H1 (cell line): ENCODE measurements at regions not wholly inside any gene's neighbourhood (a gene's known extent, or its start where the extent isn't known, plus 50 kb on each side); places are given as distances from the start of the nearest gene placed in this dataset.

Source experiments
- CTCF ChIA-PET: fragments of 300-600 bp; sonication (Branson Sonifier 250); formaldehyde crosslinking; loops from one replicate; lab custom pipeline; 2021; ENCODE audit not compliant: partially characterized antibody; lab: Charles Lee
- POLR2A ChIA-PET: fragments of 300-600 bp; sonication (Branson Sonifier 250); formaldehyde crosslinking; loops from one replicate; lab custom pipeline; 2021; ENCODE audit warnings: inconsistent platforms; ENCODE audit not compliant: partially characterized antibody; lab: Charles Lee
- DNase-seq, 2 experiments: peaks; one replicate each; pipeline versions ENCODE4 v3.0.0 to v3.0.0-alpha.2; 2010 to 2022; ENCODE audit warnings: low spot score in 2 of 2, low read depth in 1 of 2, mixed read lengths in 1 of 2
- FAIRE-seq: peaks from 2 replicates; lab custom pipeline; 2011; peaks lifted over from hg19 to GRCh38; lab: Jason Lieb, UNC
- H2AFZ ChIP-seq: 2 replicates; pipeline ENCODE4 v1.8.1; 2012; ENCODE audit warnings: low read length, inconsistent platforms
- H2AK5ac ChIP-seq: 2 replicates; pipeline ENCODE4 v1.6.1; 2013; ENCODE audit warnings: low read depth, low read length
- H2BK120ac ChIP-seq: replicated peaks from 2 replicates; pipeline ENCODE3; 2013; ENCODE audit warnings: low read depth, low read length, inconsistent platforms
- H2BK12ac ChIP-seq: 2 replicates; pipeline ENCODE4 v1.6.1; 2013; ENCODE audit warnings: low read depth, low read length
- H2BK15ac ChIP-seq: 2 replicates; pipeline ENCODE4 v1.6.1; 2013; ENCODE audit warnings: low read length
- H2BK20ac ChIP-seq: 2 replicates; pipeline ENCODE4 v1.6.1; 2013; ENCODE audit warnings: low read length
- H2BK5ac ChIP-seq: 2 replicates; pipeline ENCODE4 v1.6.1; 2013; ENCODE audit warnings: low read depth, low read length
- H3K14ac ChIP-seq: 2 replicates; pipeline ENCODE4 v1.6.1; 2013; ENCODE audit warnings: inconsistent platforms; ENCODE audit not compliant: insufficient read length
- H3K18ac ChIP-seq: 2 replicates; pipeline ENCODE4 v1.6.1; 2013; ENCODE audit warnings: low read length; ENCODE audit errors: extremely low read depth
- H3K23ac ChIP-seq: 2 replicates; pipeline ENCODE4 v1.6.1; 2013; ENCODE audit warnings: inconsistent platforms; ENCODE audit not compliant: insufficient read length
- H3K23me2 ChIP-seq: 2 replicates; pipeline ENCODE4 v1.6.1; 2013; ENCODE audit warnings: low read depth, low read length
- H3K27ac ChIP-seq: 2 replicates; pipeline ENCODE4 v1.6.1; 2011; ENCODE audit warnings: low read depth, low read length, inconsistent platforms
- H3K27me3 ChIP-seq, 4 experiments: replicated peaks in 1 of 4; 1 replicate in 1 of 4; 2 replicates in 3 of 4; pipeline versions ENCODE4 v1.6.1 to v1.8.1; 2011 to 2013; ENCODE audit warnings: low read length in 3 of 4, mild to moderate bottlenecking in 3 of 4, inconsistent platforms in 2 of 4, mixed read lengths in 2 of 4, moderate library complexity in 1 of 4; ENCODE audit not compliant: control insufficient read depth in 3 of 4, insufficient read depth in 3 of 4; ENCODE audit errors: extremely low read depth in 1 of 4
- H3K36me3 ChIP-seq, 4 experiments: 2 replicates each; pipeline versions ENCODE4 v1.6.1 to v1.8.1; 2011 to 2013; ENCODE audit warnings: mild to moderate bottlenecking in 4 of 4, low read length in 3 of 4, moderate library complexity in 2 of 4, control low read depth in 1 of 4, inconsistent platforms in 1 of 4; ENCODE audit not compliant: insufficient read depth in 4 of 4, control insufficient read depth in 2 of 4
- H3K4ac ChIP-seq: replicated peaks from 2 replicates; pipeline ENCODE3; 2013; ENCODE audit warnings: low read length, low read depth, mixed read lengths, inconsistent platforms; ENCODE audit not compliant: insufficient read length
- H3K4me1 ChIP-seq, 4 experiments: replicated peaks in 1 of 4; 1 replicate in 1 of 4; 2 replicates in 3 of 4; pipeline versions ENCODE4 v1.6.1 to v1.8.1; 2011 to 2013; ENCODE audit warnings: low read length in 3 of 4, inconsistent platforms in 2 of 4, mixed read lengths in 1 of 4; ENCODE audit not compliant: insufficient read depth in 4 of 4, control insufficient read depth in 3 of 4
- H3K4me2 ChIP-seq, 2 experiments: 2 replicates each; pipeline versions ENCODE4 v1.6.1 to v1.8.1; 2011 to 2013; ENCODE audit warnings: low read depth in 2 of 2, low read length in 2 of 2, control low read depth in 1 of 2, inconsistent platforms in 1 of 2, mild to moderate bottlenecking in 1 of 2; ENCODE audit not compliant: insufficient read depth in 1 of 2
- H3K4me3 ChIP-seq, 4 experiments: fragments of 200-600, 300-600 bp in 1 of 4; sonication (generic), shearing (Covaris generic), sonication (Bioruptor Twin) in 1 of 4; 2 replicates each; pipeline versions ENCODE4 v1.5.1 to v1.8.1; 2011 to 2016; ENCODE audit warnings: low read length in 4 of 4, low read depth in 3 of 4, control low read depth in 2 of 4, inconsistent platforms in 2 of 4, mild to moderate bottlenecking in 2 of 4, mixed read lengths in 1 of 4, moderate library complexity in 1 of 4; ENCODE audit not compliant: insufficient read depth in 2 of 4; ENCODE audit errors: extremely low read depth in 1 of 4
- H3K56ac ChIP-seq: replicated peaks from 2 replicates; pipeline ENCODE3; 2013; ENCODE audit warnings: low read depth, mild to moderate bottlenecking, mixed read lengths, low read length, inconsistent platforms; ENCODE audit not compliant: insufficient read length
- H3K79me1 ChIP-seq: 2 replicates; pipeline ENCODE4 v1.6.1; 2013; ENCODE audit warnings: low read depth, low read length, control low read depth
- H3K79me2 ChIP-seq, 2 experiments: 2 replicates each; pipeline versions ENCODE4 v1.6.1 to v1.8.1; 2012 to 2013; ENCODE audit warnings: low read length in 2 of 2, mild to moderate bottlenecking in 2 of 2, inconsistent platforms in 1 of 2; ENCODE audit not compliant: insufficient read depth in 2 of 2, control insufficient read depth in 1 of 2
- H3K9ac ChIP-seq, 4 experiments: replicated peaks in 1 of 4; 1 replicate in 1 of 4; 2 replicates in 3 of 4; pipeline versions ENCODE4 v1.6.1 to v1.8.1; 2011 to 2013; ENCODE audit warnings: low read depth in 3 of 4, low read length in 3 of 4, control low read depth in 2 of 4, mild to moderate bottlenecking in 2 of 4, moderate library complexity in 2 of 4, inconsistent platforms in 1 of 4; ENCODE audit errors: extremely low read depth in 1 of 4
- H3K9me3 ChIP-seq, 2 experiments: 2 replicates each; pipeline versions ENCODE4 v1.6.1 to v1.8.1; 2012 to 2013; ENCODE audit warnings: mild to moderate bottlenecking in 2 of 2, moderate library complexity in 2 of 2, control low read depth in 1 of 2, inconsistent platforms in 1 of 2, low read depth in 1 of 2, low read length in 1 of 2, mixed read lengths in 1 of 2; ENCODE audit not compliant: insufficient read depth in 2 of 2
- H4K20me1 ChIP-seq, 2 experiments: replicated peaks in 1 of 2; 2 replicates each; pipeline versions ENCODE3 to v1.8.1; 2011 to 2013; ENCODE audit warnings: inconsistent platforms in 2 of 2, low read length in 2 of 2, mild to moderate bottlenecking in 1 of 2; ENCODE audit not compliant: insufficient read depth in 2 of 2, control insufficient read depth in 1 of 2
- H4K5ac ChIP-seq: 2 replicates; pipeline ENCODE4 v1.6.1; 2013; ENCODE audit warnings: low read length, low read depth, mixed read lengths, inconsistent platforms; ENCODE audit not compliant: insufficient read length
- H4K8ac ChIP-seq: 2 replicates; pipeline ENCODE4 v1.8.0; 2013; ENCODE audit warnings: mild to moderate bottlenecking, moderate library complexity, low read length, inconsistent platforms; ENCODE audit not compliant: insufficient read depth; ENCODE audit errors: extremely low read depth
- H4K91ac ChIP-seq: replicated peaks from 2 replicates; pipeline ENCODE3; 2013; ENCODE audit warnings: low read length, mixed read lengths, inconsistent platforms; ENCODE audit not compliant: insufficient read length
- ASH2L ChIP-seq: fragments of 200-600, 300-600 bp; sonication (generic); IDR thresholded peaks from one replicate; pipeline ENCODE4 v1.7.1; 2017; ENCODE audit warnings: low read length
- BCL11A ChIP-seq, 2 experiments: IDR thresholded peaks; one replicate each; pipeline ENCODE4 v1.6.1; 2011; ENCODE audit warnings: low read depth in 2 of 2, low read length in 2 of 2, mild to moderate bottlenecking in 2 of 2
- CBX8 ChIP-seq: fragments of 300-800, 300-1000 bp; sonication (generic); IDR thresholded peaks from 2 replicates; pipeline ENCODE4 v1.7.1; 2016; ENCODE audit warnings: low read depth, low read length, borderline replicate concordance
- E2F6 ChIP-seq: IDR thresholded peaks from 2 replicates; pipeline ENCODE4 v1.6.1; 2012; ENCODE audit warnings: inconsistent platforms
- EP300 ChIP-seq, 2 experiments: IDR thresholded peaks; 1 replicate in 1 of 2; 2 replicates in 1 of 2; pipeline ENCODE4 v1.6.1; 2011 to 2012; ENCODE audit warnings: low read depth in 2 of 2, low read length in 2 of 2, mild to moderate bottlenecking in 2 of 2, borderline replicate concordance in 1 of 2, inconsistent platforms in 1 of 2, moderate library complexity in 1 of 2
- EZH2 ChIP-seq: fragments of 200-600 bp; sonication (generic); IDR thresholded peaks from 2 replicates; pipeline ENCODE4 v1.7.1; 2012; ENCODE audit warnings: low read depth, mild to moderate bottlenecking, moderate library complexity, low read length, inconsistent platforms; ENCODE audit not compliant: severe bottlenecking
- TAF1 ChIP-seq: IDR thresholded peaks from 2 replicates; pipeline ENCODE4 v1.6.1; 2011; ENCODE audit warnings: mild to moderate bottlenecking, low read depth, low read length
- TCF12 ChIP-seq: IDR thresholded peaks from 2 replicates; pipeline ENCODE4 v1.6.1; 2011; ENCODE audit warnings: low read depth, mild to moderate bottlenecking, low read length
- WGBS, 2 experiments: shearing (Covaris generic) in 1 of 2; methylation state at CpG; one replicate each; pipeline versions ENCODE4 v1.1.6 to v1.1.7; 2013 to 2015; ENCODE audit warnings: low lambda C conversion rate in 2 of 2, mixed read lengths in 2 of 2, inconsistent platforms in 1 of 2, low coverage in 1 of 2, missing lambda C conversion rate in 1 of 2; ENCODE audit not compliant: insufficient replicate concordance in 2 of 2, insufficient coverage in 1 of 2, insufficient read length in 1 of 2; ENCODE audit errors: extremely low coverage in 1 of 2, missing lambda C conversion rate in 1 of 2; 5-methylcytosine and 5-hydroxymethylcytosine counted together

GRCh38 chr6:165830761-165831160 is 167.7 kb upstream of the PDE10A start:
- ChIA-PET CTCF (interaction anchor here (0.7 to 1.9 kb wide), 3 partner anchors 11 to 46 kb away, joined by 3 to 6 read pairs (median 3); no protein-coding TSS in a partner anchor), POLR2A (no interaction called here)
- H3K79me1 ChIP-seq, result no peaks in the 10 kb centered on the region
- H2AFZ ChIP-seq, result no peak overlapping the region
- no peaks in the 10 kb centered on the region for H3K9me3 ChIP-seq
- no peaks in the 10 kb centered on the region for H3K23me2 ChIP-seq
- H3K4me1 ChIP-seq, result no peaks in the 10 kb centered on the region; a peak in 1 of 7 replicates
- H3K4ac ChIP-seq, result no peak overlapping the region
- H2BK20ac ChIP-seq, result no peak overlapping the region
- no peak overlapping the region for H3K18ac ChIP-seq
- no peaks in the 10 kb centered on the region; a peak in 2 of 7 replicates for H3K27me3 ChIP-seq
- H3K27ac ChIP-seq, result no peak overlapping the region
- no peak overlapping the region for H3K23ac ChIP-seq
- no peak overlapping the region for H4K5ac ChIP-seq
- no peak overlapping the region for H2BK15ac ChIP-seq
- no peak overlapping the region for H4K8ac ChIP-seq
- no peak overlapping the region for H2BK120ac ChIP-seq
- 95% methylated on average over 5 of the region's 5 CpGs; no CpG with 5 or more reads in 1 of the 2 experiments for WGBS, 2 experiments
- H3K14ac ChIP-seq, result no peak overlapping the region
- no peak overlapping the region for H4K91ac ChIP-seq
- H2AK5ac ChIP-seq, result no peak overlapping the region
- H3K9ac ChIP-seq, result no peak overlapping the region
- FAIRE-seq, result no peak
- H3K4me3 ChIP-seq, result no peak overlapping the region
- no peak overlapping the region for H2BK12ac ChIP-seq
- no peaks in the 10 kb centered on the region for H4K20me1 ChIP-seq
- no peak overlapping the region for H2BK5ac ChIP-seq
- no peak for TF ChIP-seq BCL11A (IDR thresholded peaks at IDR 0.05; ENCODE audit: low read depth in 2 of 2, low read length in 2 of 2)
- TF ChIP-seq ASH2L, result no peak
- TF ChIP-seq TAF1, result no peak
- TF ChIP-seq EZH2, result no peak
- TF ChIP-seq CBX8, result no peak
- TF ChIP-seq E2F6, result no peak
- no peak for TF ChIP-seq EP300 (IDR thresholded peaks at IDR 0.05; ENCODE audit: borderline replicate concordance in 1 of 2, low read depth in 2 of 2, low read length in 2 of 2)
- TF ChIP-seq TCF12, result no peak
- TF ChIP-seq, all 59 proteins: peak for 0
- no peak overlapping the region for H3K4me2 ChIP-seq
- H3K36me3 ChIP-seq, result no peaks in the 10 kb centered on the region
- no peaks in the 10 kb centered on the region for H3K79me2 ChIP-seq
- H3K56ac ChIP-seq, result no peak overlapping the region
- DNase-seq, result no peak
